Stomach (tissue), 4 donors: ENCODE measurements at regions not wholly inside any gene's neighbourhood (a gene's known extent, or its start where the extent isn't known, plus 50 kb on each side); places are given as distances from the start of the nearest gene placed in this dataset.

Source experiments
- EP300 ChIP-seq: sonication (generic); formaldehyde crosslinking; IDR thresholded peaks from one replicate; pipeline ENCODE4 v1.6.1; 2017; ENCODE audit warnings: antibody characterized with exemption
- POLR2A ChIP-seq, 4 donors: fragments of 450-650 bp; IDR thresholded peaks; one replicate each; pipeline ENCODE4 v1.6.1; 2016; ENCODE audit warnings: antibody characterized with exemption in 4 of 4, control low read depth in 2 of 4, mild to moderate bottlenecking in 1 of 4, moderate library complexity in 1 of 4
- TF ChIP-seq, protein P1 (sequence below), 7 experiments: fragments of 450-650 bp in 4 of 7; fragments of 200-600 bp in 3 of 7; sonication (generic) in 3 of 7; IDR thresholded peaks; one replicate each; pipeline ENCODE4 v1.5.1; 2016 to 2019; ENCODE audit warnings: antibody characterized with exemption in 7 of 7, control low read depth in 2 of 7, mild to moderate bottlenecking in 1 of 7

DNA sequence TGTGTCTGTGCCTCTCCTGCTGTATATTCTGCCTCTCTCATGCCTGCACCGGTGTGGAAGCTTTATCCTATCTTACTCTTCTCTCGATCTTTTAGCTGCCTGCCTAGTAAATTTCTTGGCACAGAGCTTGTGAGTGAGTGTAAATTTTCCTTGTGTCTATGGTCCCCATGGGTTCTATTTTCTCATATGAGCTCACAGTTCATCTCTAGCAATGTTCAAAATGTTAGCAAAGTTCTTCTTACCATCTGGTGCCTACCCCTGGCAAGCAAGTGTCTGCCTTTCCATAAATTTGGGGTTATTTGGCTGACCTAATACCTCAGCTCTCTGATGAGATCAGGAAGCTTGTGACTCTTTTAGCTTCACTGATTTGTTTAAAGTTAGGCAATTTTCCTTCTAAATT lies 572.1 kb upstream of the BRINP3 start:
- no peak for TF ChIP-seq POLR2A (IDR thresholded peaks at IDR 0.05)
- TF ChIP-seq, protein P1, sequence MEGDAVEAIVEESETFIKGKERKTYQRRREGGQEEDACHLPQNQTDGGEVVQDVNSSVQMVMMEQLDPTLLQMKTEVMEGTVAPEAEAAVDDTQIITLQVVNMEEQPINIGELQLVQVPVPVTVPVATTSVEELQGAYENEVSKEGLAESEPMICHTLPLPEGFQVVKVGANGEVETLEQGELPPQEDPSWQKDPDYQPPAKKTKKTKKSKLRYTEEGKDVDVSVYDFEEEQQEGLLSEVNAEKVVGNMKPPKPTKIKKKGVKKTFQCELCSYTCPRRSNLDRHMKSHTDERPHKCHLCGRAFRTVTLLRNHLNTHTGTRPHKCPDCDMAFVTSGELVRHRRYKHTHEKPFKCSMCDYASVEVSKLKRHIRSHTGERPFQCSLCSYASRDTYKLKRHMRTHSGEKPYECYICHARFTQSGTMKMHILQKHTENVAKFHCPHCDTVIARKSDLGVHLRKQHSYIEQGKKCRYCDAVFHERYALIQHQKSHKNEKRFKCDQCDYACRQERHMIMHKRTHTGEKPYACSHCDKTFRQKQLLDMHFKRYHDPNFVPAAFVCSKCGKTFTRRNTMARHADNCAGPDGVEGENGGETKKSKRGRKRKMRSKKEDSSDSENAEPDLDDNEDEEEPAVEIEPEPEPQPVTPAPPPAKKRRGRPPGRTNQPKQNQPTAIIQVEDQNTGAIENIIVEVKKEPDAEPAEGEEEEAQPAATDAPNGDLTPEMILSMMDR (IDR thresholded peaks at IDR 0.05) = no peak
- no peak for TF ChIP-seq EP300
